GM12878 (cell line): ENCODE measurements at regions not wholly inside any gene's neighbourhood (a gene's known extent, or its start where the extent isn't known, plus 50 kb on each side); places are given as distances from the start of the nearest gene placed in this dataset.

Experiments
- ATAC-seq: fragments of 200-7000 bp; cut with Tn5 transposase; 3 replicates; pipeline ENCODE4 v1.9.1; 2020; ENCODE audit warnings: mild to moderate bottlenecking, moderate library complexity
- BruUV-seq: library from RNA; stranded (reverse); fragments of 400-500 nt; replicated peaks from 2 replicates; lab custom pipeline; 2021; lab: Mats Ljungman, UMichigan
- CTCF ChIA-PET: fragments of 300-600 bp; sonication (Branson Sonifier 250); formaldehyde crosslinking; extraction: SDS; loops from one replicate; lab custom pipeline; 2021; ENCODE audit warnings: inconsistent platforms; lab: Yijun Ruan, JAX
- POLR2A ChIA-PET: fragments of 350-600 bp; formaldehyde crosslinking; extraction: SDS; loops from one replicate; lab custom pipeline; 2021; ENCODE audit warnings: inconsistent platforms; lab: Charles Lee
- RAD21 ChIA-PET: fragments of 300-600 bp; sonication (Branson Sonifier 250); formaldehyde crosslinking; loops from one replicate; lab custom pipeline; 2023; ENCODE audit warnings: antibody characterized with exemption; ENCODE audit not compliant: unreplicated experiment; lab: Charles Lee
- SMC1A ChIA-PET: fragments of 300-600 bp; sonication (Branson Sonifier 250); formaldehyde crosslinking; loops from one replicate; lab custom pipeline; 2023; ENCODE audit not compliant: unreplicated experiment, uncharacterized antibody; lab: Charles Lee
- DNase-seq: peaks from one replicate; pipeline ENCODE4 v3.0.0-alpha.2; 2011; ENCODE audit warnings: low read depth, low spot score
- FAIRE-seq: peaks from 3 replicates; lab custom pipeline; 2011; peaks lifted over from hg19 to GRCh38; lab: Jason Lieb, UNC
- H2AFZ ChIP-seq: 2 replicates; pipeline ENCODE4 v1.6.0; 2011; ENCODE audit warnings: low read depth, low read length, control low read depth; ENCODE audit not compliant: control insufficient read depth
- H3K27ac ChIP-seq: 2 replicates; pipeline ENCODE4 v1.5.1; 2011; ENCODE audit warnings: control low read depth; ENCODE audit not compliant: control insufficient read depth, insufficient read depth
- H3K27me3 ChIP-seq, 2 experiments: replicated peaks in 1 of 2; 2 replicates each; pipeline versions ENCODE4 v1.6.0 to v1.6.1; 2011; ENCODE audit warnings: low read length in 1 of 2; ENCODE audit not compliant: control insufficient read depth in 2 of 2, insufficient read depth in 2 of 2
- H3K36me3 ChIP-seq, 2 experiments: 2 replicates each; pipeline ENCODE4 v1.5.1; 2011; ENCODE audit warnings: low read length in 1 of 2; ENCODE audit not compliant: control insufficient read depth in 2 of 2, insufficient read depth in 2 of 2
- H3K4me1 ChIP-seq: 2 replicates; pipeline ENCODE4 v1.6.1; 2011; ENCODE audit warnings: mild to moderate bottlenecking, low read length, moderate library complexity, mixed read lengths; ENCODE audit not compliant: control insufficient read depth, insufficient read depth
- H3K4me2 ChIP-seq: 2 replicates; pipeline ENCODE4 v1.6.0; 2011; ENCODE audit warnings: control low read depth; ENCODE audit not compliant: control insufficient read depth, insufficient read depth
- H3K4me3 ChIP-seq: fragments of 200-600 bp; sonication (generic); 2 replicates; pipeline ENCODE4 v1.5.1; 2016
- H3K79me2 ChIP-seq: 2 replicates; pipeline ENCODE4 v1.6.0; 2011; ENCODE audit warnings: low read length; ENCODE audit not compliant: control insufficient read depth, insufficient read depth
- H3K9ac ChIP-seq: 2 replicates; pipeline ENCODE4 v1.8.0; 2011; ENCODE audit warnings: low read length, control low read depth, mixed read lengths; ENCODE audit not compliant: control insufficient read depth, insufficient read depth
- H3K9me3 ChIP-seq: replicated peaks from 3 replicates; pipeline ENCODE4 v1.5.1; 2011; ENCODE audit warnings: mild to moderate bottlenecking, low read length; ENCODE audit not compliant: control insufficient read depth, insufficient read depth
- H4K20me1 ChIP-seq: 2 replicates; pipeline ENCODE4 v1.6.0; 2011; ENCODE audit not compliant: control insufficient read depth, insufficient read depth
- EGR1 ChIP-seq, 2 experiments: IDR thresholded peaks; 1 replicate in 1 of 2; 2 replicates in 1 of 2; pipeline ENCODE4 v1.6.1; 2011 to 2012; ENCODE audit warnings: low read depth in 2 of 2, low read length in 2 of 2, borderline replicate concordance in 1 of 2, mild to moderate bottlenecking in 1 of 2, moderate library complexity in 1 of 2
- KDM1A ChIP-seq: fragments of 200-600 bp; sonication (generic); IDR thresholded peaks from 2 replicates; pipeline ENCODE4 v1.6.1; 2016; ENCODE audit warnings: borderline replicate concordance
- MEF2B ChIP-seq: fragments of 450-650 bp; IDR thresholded peaks from 2 replicates; pipeline ENCODE4 v1.6.1; 2018; ENCODE audit warnings: mild to moderate bottlenecking, moderate library complexity; ENCODE audit not compliant: partially characterized antibody, poor library complexity, severe bottlenecking
- NFYB ChIP-seq: IDR thresholded peaks from 2 replicates; pipeline ENCODE4 v1.6.1; 2011; ENCODE audit warnings: low read depth, mild to moderate bottlenecking, low read length, improper control_type of control experiment, moderate library complexity; ENCODE audit not compliant: insufficient read depth
- POLR2AphosphoS2 ChIP-seq: IDR thresholded peaks from 2 replicates; pipeline ENCODE4 v1.6.1; 2011; ENCODE audit warnings: low read depth, mild to moderate bottlenecking, low read length, improper control_type of control experiment, moderate library complexity
- POU2F2 ChIP-seq: IDR thresholded peaks from 3 replicates; pipeline ENCODE4 v1.6.1; 2011; ENCODE audit warnings: low read depth, mild to moderate bottlenecking, low read length, borderline replicate concordance
- RAD21 ChIP-seq: IDR thresholded peaks from 2 replicates; pipeline ENCODE4 v1.6.1; 2011; ENCODE audit warnings: mild to moderate bottlenecking, low read depth, low read length, moderate library complexity; ENCODE audit not compliant: insufficient read depth
- RFX5 ChIP-seq: IDR thresholded peaks from 2 replicates; pipeline ENCODE4 v1.6.1; 2011; ENCODE audit warnings: low read depth, low read length, improper control_type of control experiment
- SREBF1 ChIP-seq: IDR thresholded peaks from 2 replicates; pipeline ENCODE4 v1.6.1; 2012; ENCODE audit warnings: mild to moderate bottlenecking, low read length
- YBX1 ChIP-seq: fragments of 450-650 bp; IDR thresholded peaks from 2 replicates; pipeline ENCODE4 v1.6.1; 2016; ENCODE audit warnings: antibody characterized with exemption
- ZBED1 ChIP-seq: IDR thresholded peaks from 2 replicates; pipeline ENCODE4 v1.6.1; 2016; ENCODE audit warnings: borderline replicate concordance
- WGBS: methylation state at CpG from one replicate; pipeline ENCODE4 v1.1.6; 2016; ENCODE audit warnings: low lambda C conversion rate; ENCODE audit not compliant: insufficient replicate concordance, insufficient coverage; ENCODE audit errors: missing lambda C conversion rate; 5-methylcytosine and 5-hydroxymethylcytosine counted together
- in situ Hi-C: fragments of 300-500 bp; cut with MboI; formaldehyde crosslinking; loops from 9 replicates; pipeline ENCODE4 v1.14.3; 2018; ENCODE audit warnings: mixed read lengths
- intact Hi-C: fragments of 100-400 bp; cut with micrococcal nuclease; formaldehyde crosslinking; loops from one replicate; pipeline ENCODE4 v1.14.2; 2022; ENCODE audit not compliant: unreplicated experiment
- TF ChIP-seq, protein P1 (sequence below): fragments of 450-650 bp; IDR thresholded peaks from 2 replicates; pipeline ENCODE4 v1.6.1; 2017; ENCODE audit warnings: mild to moderate bottlenecking

DNA sequence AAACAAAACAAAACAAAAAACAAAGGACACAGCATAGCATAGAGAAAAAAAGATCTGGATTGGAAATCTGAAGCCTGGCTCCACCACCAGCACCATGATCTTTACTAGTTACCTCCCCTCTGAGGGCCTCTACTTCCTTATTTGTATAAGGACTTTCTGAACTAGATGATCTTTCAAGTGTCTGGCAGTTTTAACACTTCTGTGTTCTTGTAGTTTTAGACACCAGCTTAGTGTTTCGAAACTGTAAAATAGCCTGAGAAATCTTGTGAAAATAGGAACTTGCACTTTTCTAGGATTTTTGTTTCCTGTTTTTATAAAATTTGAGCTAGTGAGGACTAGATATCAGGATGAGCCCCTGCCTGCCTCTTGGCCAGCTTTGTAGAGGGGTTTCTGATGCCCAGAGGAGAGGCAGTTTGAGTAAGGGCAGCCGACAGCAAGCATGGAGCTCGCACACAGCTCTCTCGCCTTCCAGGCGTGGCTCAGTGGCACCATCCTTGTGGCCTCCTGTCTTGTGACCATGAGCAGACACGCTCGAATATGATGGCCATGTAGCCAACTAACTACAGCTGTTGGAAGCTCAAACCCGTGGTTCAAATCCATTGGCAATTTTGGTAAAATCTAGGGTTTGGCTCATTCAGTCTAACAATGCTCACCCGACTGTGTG lies 319.0 kb downstream of the KCNRG start (continued):
- TF ChIP-seq, protein P1, sequence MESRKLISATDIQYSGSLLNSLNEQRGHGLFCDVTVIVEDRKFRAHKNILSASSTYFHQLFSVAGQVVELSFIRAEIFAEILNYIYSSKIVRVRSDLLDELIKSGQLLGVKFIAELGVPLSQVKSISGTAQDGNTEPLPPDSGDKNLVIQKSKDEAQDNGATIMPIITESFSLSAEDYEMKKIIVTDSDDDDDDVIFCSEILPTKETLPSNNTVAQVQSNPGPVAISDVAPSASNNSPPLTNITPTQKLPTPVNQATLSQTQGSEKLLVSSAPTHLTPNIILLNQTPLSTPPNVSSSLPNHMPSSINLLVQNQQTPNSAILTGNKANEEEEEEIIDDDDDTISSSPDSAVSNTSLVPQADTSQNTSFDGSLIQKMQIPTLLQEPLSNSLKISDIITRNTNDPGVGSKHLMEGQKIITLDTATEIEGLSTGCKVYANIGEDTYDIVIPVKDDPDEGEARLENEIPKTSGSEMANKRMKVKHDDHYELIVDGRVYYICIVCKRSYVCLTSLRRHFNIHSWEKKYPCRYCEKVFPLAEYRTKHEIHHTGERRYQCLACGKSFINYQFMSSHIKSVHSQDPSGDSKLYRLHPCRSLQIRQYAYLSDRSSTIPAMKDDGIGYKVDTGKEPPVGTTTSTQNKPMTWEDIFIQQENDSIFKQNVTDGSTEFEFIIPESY, result no peak

DNA sequence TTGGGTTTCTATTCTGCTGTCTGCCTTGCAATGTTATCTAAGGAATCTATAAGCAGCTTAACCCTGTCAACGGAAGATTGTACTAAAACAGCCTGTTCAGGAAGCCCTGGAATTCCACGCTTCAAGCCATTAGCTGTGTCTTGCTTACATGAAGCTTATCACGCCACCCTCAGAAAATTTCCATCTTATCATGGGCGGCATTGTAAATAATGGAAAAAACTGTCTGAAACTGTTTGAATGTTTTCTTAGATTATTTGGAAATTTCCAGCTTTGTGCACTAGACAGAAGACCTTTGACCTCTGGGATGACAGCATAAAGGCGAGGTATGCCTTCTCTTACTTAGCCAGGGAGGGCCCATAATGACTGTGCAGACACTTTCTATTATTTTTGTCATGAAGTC lies 319.7 kb downstream of the KCNRG start:
- in situ Hi-C loops, result no loop called here
- no peak overlapping the region for H3K27ac ChIP-seq

More for the DNA sequence above, 319.7 kb downstream of the KCNRG start:
- no peak for ATAC-seq
- TF ChIP-seq RAD21, result no peak
- TF ChIP-seq MEF2B, result no peak
- TF ChIP-seq SREBF1, result no peak
- TF ChIP-seq POLR2AphosphoS2, result no peak
- no peak for TF ChIP-seq KDM1A
- TF ChIP-seq RFX5, result no peak
- no peak for TF ChIP-seq ZBED1
- TF ChIP-seq EGR1 (IDR thresholded peaks at IDR 0.05; ENCODE audit: borderline replicate concordance in 1 of 2, low read depth in 2 of 2, low read length in 2 of 2), result no peak
- no peak for TF ChIP-seq YBX1
- no peak for TF ChIP-seq NFYB
- no peak for TF ChIP-seq POU2F2
- intact Hi-C loops, result no loop called here
- no peak overlapping the region for H3K4me2 ChIP-seq
- WGBS, result 33% methylated on average over 5 of the region's 5 CpGs
- no peaks in the 10 kb centered on the region; a peak in 1 of 4 replicates for H3K27me3 ChIP-seq
- no peak overlapping the region for H3K9ac ChIP-seq
- no TSS peak for BruUV-seq
- no peaks in the 10 kb centered on the region for H3K36me3 ChIP-seq
- no peak for DNase-seq
- no peak for FAIRE-seq
- ChIA-PET SMC1A (interaction anchor here (0.9 to 1.1 kb wide), 2 partner anchors 11 to 25 kb away, joined by 3 read pairs; no protein-coding TSS in a partner anchor), RAD21 (interaction anchor here (1.5 kb wide), 1 partner anchor 358 kb away, joined by 4 read pairs; no protein-coding TSS in a partner anchor), POLR2A (no interaction called here), CTCF (interaction anchor here (1.2 kb wide), 1 partner anchor 66 kb away, joined by 4 read pairs; no protein-coding TSS in a partner anchor)
- H3K4me3 ChIP-seq, result no peak overlapping the region
- H2AFZ ChIP-seq, result no peak overlapping the region
- H3K9me3 ChIP-seq, result no peaks in the 10 kb centered on the region; the same call in 1 of the 3 replicates
- H4K20me1 ChIP-seq, result no peaks in the 10 kb centered on the region
- no peaks in the 10 kb centered on the region for H3K4me1 ChIP-seq
- H3K79me2 ChIP-seq, result no peaks in the 10 kb centered on the region
